ENCODE measurements at regions not wholly inside any gene's neighbourhood (a gene's known extent, or its start where the extent isn't known, plus 50 kb on each side); places are given as distances from the start of the nearest gene placed in this dataset.

- Histone ChIP-seq H3K4me3 (ENCODE audit: low read length) (no peak overlapping the region), H3K4me1 (ENCODE audit: low read length) (peaks cover 56% of the 10 kb centered on the region), H3K9me3 (ENCODE audit: insufficient read depth, low read length) (peaks cover 5% of the 10 kb centered on the region; the same call in 1 of the 2 replicates), H3K27ac (ENCODE audit: low read length) (no peak overlapping the region; the same call in 1 of the 2 replicates), H3K36me3 (replicated peaks; ENCODE audit: low read depth, low read length) (peaks cover 12% of the 10 kb centered on the region), H3K4me2 (ENCODE audit: low read length) (peak overlapping the region; percentile 35), H2AFZ (ENCODE audit: low read depth, low read length) (no peak overlapping the region), H3K9ac (ENCODE audit: low read length) (no peak overlapping the region; the same call in 1 of the 2 replicates), H4K20me1 (ENCODE audit: insufficient read depth, low read length) (no peaks in the 10 kb centered on the region), H3K79me2 (ENCODE audit: low read length) (peaks cover 16% of the 10 kb centered on the region; the same call in 1 of the 2 replicates), H3K27me3 (ENCODE audit: low read depth, low read length) (no peaks in the 10 kb centered on the region)
- TF ChIP-seq EZH2phosphoT487 (IDR thresholded peaks at IDR 0.05; ENCODE audit: low read depth), result no peak
- TF ChIP-seq CTCF (IDR thresholded peaks at IDR 0.05; ENCODE audit: low read depth, low read length), result no peak
Observed at GRCh38 chr12:92029902-92030586, 115.6 kb downstream of the BTG1 start.

DNA sequence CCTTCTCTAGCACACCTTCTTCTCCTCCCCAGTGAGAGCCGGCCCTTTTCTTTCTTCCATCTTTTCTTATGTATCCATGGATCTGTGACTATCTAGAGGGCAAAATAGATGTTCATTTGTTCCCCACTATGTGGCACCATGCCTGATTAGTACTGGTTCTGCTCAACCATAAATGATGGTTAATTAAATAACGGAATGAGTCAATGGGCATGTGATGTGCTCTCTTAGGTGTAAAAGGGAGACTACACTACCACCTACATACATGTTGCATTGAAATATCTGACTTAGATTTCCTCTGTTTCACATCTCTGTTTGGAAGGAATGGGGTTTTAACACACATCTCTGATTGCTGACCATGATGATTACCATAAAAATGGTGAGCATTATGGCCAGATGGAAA is 116.5 kb downstream of the BTG1 start:
- 0 out of 2 replicates have a peak, but pooled peaks have one; percentile 8 for TF ChIP-seq CTCF (IDR thresholded peaks at IDR 0.05; ENCODE audit: low read depth, low read length)
- TF ChIP-seq EZH2phosphoT487 (IDR thresholded peaks at IDR 0.05; ENCODE audit: low read depth), result no peak
- H3K9me3 ChIP-seq (ENCODE audit: insufficient read depth, low read length), result peaks cover 5% of the 10 kb centered on the region; the same call in 1 of the 2 replicates
- H4K20me1 ChIP-seq (ENCODE audit: insufficient read depth, low read length), result no peaks in the 10 kb centered on the region
- no peak overlapping the region for H3K9ac ChIP-seq (ENCODE audit: low read length)
- H3K27ac ChIP-seq (ENCODE audit: low read length), result no peak overlapping the region
- no peak overlapping the region for H2AFZ ChIP-seq (ENCODE audit: low read depth, low read length)
- peaks cover 12% of the 10 kb centered on the region for H3K36me3 ChIP-seq (replicated peaks; ENCODE audit: low read depth, low read length)
- H3K4me1 ChIP-seq (ENCODE audit: low read length), result peaks cover 48% of the 10 kb centered on the region
- no peak overlapping the region for H3K4me2 ChIP-seq (ENCODE audit: low read length)
- peaks cover 16% of the 10 kb centered on the region; the same call in 1 of the 2 replicates for H3K79me2 ChIP-seq (ENCODE audit: low read length)
- H3K4me3 ChIP-seq (ENCODE audit: low read length), result no peak overlapping the region
- H3K27me3 ChIP-seq (ENCODE audit: low read depth, low read length), result no peaks in the 10 kb centered on the region

- no peaks in the 10 kb centered on the region for H4K20me1 ChIP-seq (ENCODE audit: insufficient read depth, low read length)
- no peaks in the 10 kb centered on the region for H3K27me3 ChIP-seq (ENCODE audit: low read depth, low read length)
- peaks cover 16% of the 10 kb centered on the region; the same call in 1 of the 2 replicates for H3K79me2 ChIP-seq (ENCODE audit: low read length)
- H3K4me3 ChIP-seq (ENCODE audit: low read length), result no peak overlapping the region
- H3K36me3 ChIP-seq (replicated peaks; ENCODE audit: low read depth, low read length), result peaks cover 12% of the 10 kb centered on the region
- peaks cover 5% of the 10 kb centered on the region; the same call in 1 of the 2 replicates for H3K9me3 ChIP-seq (ENCODE audit: insufficient read depth, low read length)
- peaks cover 41% of the 10 kb centered on the region for H3K4me1 ChIP-seq (ENCODE audit: low read length)
- H3K4me2 ChIP-seq (ENCODE audit: low read length), result no peak overlapping the region
- TF ChIP-seq EZH2phosphoT487 (IDR thresholded peaks at IDR 0.05; ENCODE audit: low read depth), result no peak
- TF ChIP-seq CTCF (IDR thresholded peaks at IDR 0.05; ENCODE audit: low read depth, low read length), result no peak
- H3K9ac ChIP-seq (ENCODE audit: low read length), result no peak overlapping the region
- no peak overlapping the region for H3K27ac ChIP-seq (ENCODE audit: low read length)
- H2AFZ ChIP-seq (ENCODE audit: low read depth, low read length), result no peak overlapping the region
Observed at GRCh38 chr12:92028441-92028709, 117.3 kb downstream of the BTG1 start.

GRCh38 chr12:92027701-92028440 is 117.8 kb downstream of the BTG1 start:
- H3K79me2 ChIP-seq (ENCODE audit: low read length), result peaks cover 11% of the 10 kb centered on the region; the same call in 1 of the 2 replicates
- H2AFZ ChIP-seq (ENCODE audit: low read depth, low read length), result no peak overlapping the region
- H3K9ac ChIP-seq (ENCODE audit: low read length), result no peak overlapping the region
- H4K20me1 ChIP-seq (ENCODE audit: insufficient read depth, low read length), result no peaks in the 10 kb centered on the region
- H3K27ac ChIP-seq (ENCODE audit: low read length), result no peak overlapping the region
- no peak for TF ChIP-seq EZH2phosphoT487 (IDR thresholded peaks at IDR 0.05; ENCODE audit: low read depth)
- TF ChIP-seq CTCF (IDR thresholded peaks at IDR 0.05; ENCODE audit: low read depth, low read length), result no peak
- H3K4me3 ChIP-seq (ENCODE audit: low read length), result no peak overlapping the region
- peaks cover 36% of the 10 kb centered on the region for H3K4me1 ChIP-seq (ENCODE audit: low read length)
- peaks cover 8% of the 10 kb centered on the region for H3K36me3 ChIP-seq (replicated peaks; ENCODE audit: low read depth, low read length)
- peaks cover 3% of the 10 kb centered on the region; the same call in 1 of the 2 replicates for H3K9me3 ChIP-seq (ENCODE audit: insufficient read depth, low read length)
- H3K4me2 ChIP-seq (ENCODE audit: low read length), result no peak overlapping the region
- H3K27me3 ChIP-seq (ENCODE audit: low read depth, low read length), result no peaks in the 10 kb centered on the region

All from OCI-LY3 (cell line).